ENCODE measurements at regions not wholly inside any gene's neighbourhood (a gene's known extent, or its start where the extent isn't known, plus 50 kb on each side); places are given as distances from the start of the nearest gene placed in this dataset.
A peak's percentile ranks its signal among the peaks of the same experiment; 100 is the strongest.

- DNase-seq (ENCODE audit: extremely low read depth in 1 of 11, low read depth in 9 of 11, low spot score in 4 of 11), result no peak
Observed at GRCh38 chrX:4831574-4831973, 1118.1 kb upstream of the PRKX start.

GRCh38 chrX:4830880-4831557, 1117.6 kb upstream of the PRKX start:
- no peak for DNase-seq (ENCODE audit: extremely low read depth in 1 of 11, low read depth in 9 of 11, low spot score in 4 of 11)

GRCh38 chrX:4825550-4825949, 1112.1 kb upstream of the PRKX start:
- no peak for DNase-seq (ENCODE audit: extremely low read depth in 1 of 11, low read depth in 9 of 11, low spot score in 4 of 11)

GRCh38 chrX:4809571-4809970, 1096.1 kb upstream of the PRKX start:
- DNase-seq (ENCODE audit: extremely low read depth in 1 of 11, low read depth in 9 of 11, low spot score in 4 of 11), result no peak

- no peak for DNase-seq (ENCODE audit: extremely low read depth in 1 of 11, low read depth in 9 of 11, low spot score in 4 of 11)
Observed at GRCh38 chrX:4805502-4805901, 1092.1 kb upstream of the PRKX start.

GRCh38 chrX:4800756-4801155, 1087.3 kb upstream of the PRKX start:
- DNase-seq (ENCODE audit: extremely low read depth in 1 of 11, low read depth in 9 of 11, low spot score in 4 of 11), result no peak

- no peak for DNase-seq (ENCODE audit: extremely low read depth in 1 of 11, low read depth in 9 of 11, low spot score in 4 of 11)
Observed at GRCh38 chrX:4787971-4788370, 1074.5 kb upstream of the PRKX start.

GRCh38 chrX:4764888-4765287, 1051.4 kb upstream of the PRKX start:
- DNase-seq (ENCODE audit: extremely low read depth in 1 of 11, low read depth in 9 of 11, low spot score in 4 of 11), result no peak

- no peak for DNase-seq (ENCODE audit: extremely low read depth in 1 of 11, low read depth in 9 of 11, low spot score in 4 of 11)
Observed at GRCh38 chrX:4762196-4762595, 1048.7 kb upstream of the PRKX start.

- no peak for DNase-seq (ENCODE audit: extremely low read depth in 1 of 11, low read depth in 9 of 11, low spot score in 4 of 11)
Observed at GRCh38 chrX:4754878-4755604, 1041.6 kb upstream of the PRKX start.

GRCh38 chrX:4741024-4741423, 1027.6 kb upstream of the PRKX start:
- DNase-seq (ENCODE audit: extremely low read depth in 1 of 11, low read depth in 9 of 11, low spot score in 4 of 11), result peak in 4 of 11 donors; percentile 1 to 21 (median 10)

- no peak for DNase-seq (ENCODE audit: extremely low read depth in 1 of 11, low read depth in 9 of 11, low spot score in 4 of 11)
Observed at GRCh38 chrX:4735299-4735698, 1021.9 kb upstream of the PRKX start.

- no peak for DNase-seq (ENCODE audit: extremely low read depth in 1 of 11, low read depth in 9 of 11, low spot score in 4 of 11)
Observed at GRCh38 chrX:4710618-4711433, 997.4 kb upstream of the PRKX start.

GRCh38 chrX:4708970-4709760, 995.7 kb upstream of the PRKX start:
- no peak for DNase-seq (ENCODE audit: extremely low read depth in 1 of 11, low read depth in 9 of 11, low spot score in 4 of 11)

GRCh38 chrX:4706961-4707360, 993.5 kb upstream of the PRKX start:
- DNase-seq (ENCODE audit: extremely low read depth in 1 of 11, low read depth in 9 of 11, low spot score in 4 of 11), result no peak

GRCh38 chrX:4690521-4690920, 977.1 kb upstream of the PRKX start:
- no peak for DNase-seq (ENCODE audit: extremely low read depth in 1 of 11, low read depth in 9 of 11, low spot score in 4 of 11)

- DNase-seq (ENCODE audit: extremely low read depth in 1 of 11, low read depth in 9 of 11, low spot score in 4 of 11), result no peak
Observed at GRCh38 chrX:4682636-4683035, 969.2 kb upstream of the PRKX start.

GRCh38 chrX:4675686-4676300, 962.3 kb upstream of the PRKX start:
- DNase-seq (ENCODE audit: extremely low read depth in 1 of 11, low read depth in 9 of 11, low spot score in 4 of 11), result no peak
